HEK293 (cell line): ENCODE measurements at regions not wholly inside any gene's neighbourhood (a gene's known extent, or its start where the extent isn't known, plus 50 kb on each side); places are given as distances from the start of the nearest gene placed in this dataset.

Source experiments
- TRIM28 ChIP-seq: IDR thresholded peaks from 2 replicates; pipeline ENCODE4 v1.6.1; 2011; ENCODE audit warnings: low read length, control low read depth, borderline replicate concordance
- ZBTB21 ChIP-seq: fragments of 450-650 bp; formaldehyde crosslinking; IDR thresholded peaks from 2 replicates; pipeline ENCODE4 v1.5.1; 2017; ENCODE audit warnings: missing biosample characterization, missing genetic modification characterization
- ZNF626 ChIP-seq: fragments of 450-650 bp; sonication (Bioruptor Pico); formaldehyde crosslinking; IDR thresholded peaks from 2 replicates; pipeline ENCODE4 v1.5.1; 2018; ENCODE audit warnings: missing biosample characterization, missing genetic modification characterization, inconsistent platforms
- ZNF76 ChIP-seq: fragments of 450-650 bp; formaldehyde crosslinking; IDR thresholded peaks from 2 replicates; pipeline ENCODE4; 2016; ENCODE audit warnings: low read depth, missing biosample characterization, missing genetic modification characterization, borderline replicate concordance
- TF ChIP-seq, protein P1 (sequence below): fragments of 450-650 bp; formaldehyde crosslinking; IDR thresholded peaks from 2 replicates; pipeline ENCODE4 v1.5.1; 2016; ENCODE audit warnings: missing biosample characterization, missing genetic modification characterization

DNA sequence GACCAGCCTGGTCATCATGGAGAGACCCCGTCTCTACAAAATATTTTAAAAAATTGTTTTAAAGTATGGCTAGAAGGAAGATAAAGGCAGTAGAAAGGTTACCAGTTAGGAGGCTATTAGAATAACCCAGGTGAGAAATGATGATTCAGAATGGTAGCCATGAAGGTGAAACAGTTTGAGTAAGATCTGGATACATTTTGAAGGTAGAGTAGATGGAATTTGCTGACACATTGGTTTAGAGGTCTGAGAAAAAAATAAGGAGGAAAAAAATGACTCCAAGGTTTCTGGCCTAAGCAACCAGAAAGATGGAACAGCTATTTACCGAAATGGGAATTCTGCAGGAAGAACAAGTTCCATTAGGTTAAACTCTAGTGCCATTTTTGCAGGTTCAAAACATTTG lies 167.9 kb upstream of the TAB2 start:
- TF ChIP-seq ZNF76 = no peak
- TF ChIP-seq, protein P1, sequence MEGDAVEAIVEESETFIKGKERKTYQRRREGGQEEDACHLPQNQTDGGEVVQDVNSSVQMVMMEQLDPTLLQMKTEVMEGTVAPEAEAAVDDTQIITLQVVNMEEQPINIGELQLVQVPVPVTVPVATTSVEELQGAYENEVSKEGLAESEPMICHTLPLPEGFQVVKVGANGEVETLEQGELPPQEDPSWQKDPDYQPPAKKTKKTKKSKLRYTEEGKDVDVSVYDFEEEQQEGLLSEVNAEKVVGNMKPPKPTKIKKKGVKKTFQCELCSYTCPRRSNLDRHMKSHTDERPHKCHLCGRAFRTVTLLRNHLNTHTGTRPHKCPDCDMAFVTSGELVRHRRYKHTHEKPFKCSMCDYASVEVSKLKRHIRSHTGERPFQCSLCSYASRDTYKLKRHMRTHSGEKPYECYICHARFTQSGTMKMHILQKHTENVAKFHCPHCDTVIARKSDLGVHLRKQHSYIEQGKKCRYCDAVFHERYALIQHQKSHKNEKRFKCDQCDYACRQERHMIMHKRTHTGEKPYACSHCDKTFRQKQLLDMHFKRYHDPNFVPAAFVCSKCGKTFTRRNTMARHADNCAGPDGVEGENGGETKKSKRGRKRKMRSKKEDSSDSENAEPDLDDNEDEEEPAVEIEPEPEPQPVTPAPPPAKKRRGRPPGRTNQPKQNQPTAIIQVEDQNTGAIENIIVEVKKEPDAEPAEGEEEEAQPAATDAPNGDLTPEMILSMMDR = no peak
- TF ChIP-seq ZBTB21 = no peak
- TF ChIP-seq ZNF626 (tag by site-specific recombination) = no peak
- no peak for TF ChIP-seq TRIM28
